HCT116 (cell line): ENCODE measurements at regions not wholly inside any gene's neighbourhood (a gene's known extent, or its start where the extent isn't known, plus 50 kb on each side); places are given as distances from the start of the nearest gene placed in this dataset.

ENCODE experiments used
- ATAC-seq: fragments of 200-7000 bp; cut with Tn5 transposase; 2 replicates; pipeline ENCODE4 v1.9.1; 2020; ENCODE audit warnings: mild to moderate bottlenecking, moderate library complexity
- BruUV-seq: library from RNA; stranded (reverse); fragments of 400-500 nt; replicated peaks from 2 replicates; lab custom pipeline; 2021; lab: Mats Ljungman, UMichigan
- CTCF ChIA-PET: fragments of 300-600 bp; sonication (Branson Sonifier 250); formaldehyde crosslinking; loops from one replicate; lab custom pipeline; 2021; ENCODE audit warnings: antibody characterized with exemption; lab: Charles Lee
- POLR2A ChIA-PET: fragments of 300-600, 350-600 bp; sonication (Branson Sonifier 250); formaldehyde crosslinking; loops from one replicate; lab custom pipeline; 2021; ENCODE audit warnings: antibody characterized with exemption; lab: Charles Lee
- RAD21 ChIA-PET, 2 experiments: fragments of 300-600 bp; sonication (Branson Sonifier 250); formaldehyde crosslinking; loops; one replicate each; lab custom pipeline; 2023; ENCODE audit warnings: low total read pairs in 2 of 2; ENCODE audit not compliant: uncharacterized antibody in 2 of 2, unreplicated experiment in 2 of 2, low non-redundant PET in 1 of 2; lab: Charles Lee
- DNase-seq: peaks from one replicate; pipeline ENCODE4 v3.0.0-alpha.2; 2010; ENCODE audit warnings: low read depth, low spot score
- H2AFZ ChIP-seq: fragments of 200-600 bp; shearing (Covaris generic), sonication (generic); 2 replicates; pipeline ENCODE4 v1.6.1; 2017; ENCODE audit warnings: low read depth, mixed run types, mixed read lengths, antibody characterized with exemption, low read length; ENCODE audit not compliant: poor library complexity, severe bottlenecking
- H3K27ac ChIP-seq: 2 replicates; pipeline ENCODE4 v1.5.1; 2012; ENCODE audit warnings: low read depth, low read length
- H3K27me3 ChIP-seq: fragments of 200-600 bp; sonication (generic); 2 replicates; pipeline ENCODE4 v1.6.1; 2016; ENCODE audit warnings: mixed run types, low read length, mixed read lengths; ENCODE audit not compliant: insufficient read depth
- H3K36me3 ChIP-seq, 2 experiments: fragments of 200-500 bp in 1 of 2; fragments of 200-600 bp in 1 of 2; sonication (Bioruptor generic) in 1 of 2; sonication (generic) in 1 of 2; 2 replicates each; pipeline versions ENCODE4 v1.5.1 to v1.6.1; 2014 to 2016; ENCODE audit warnings: low read length in 2 of 2, inconsistent platforms in 1 of 2, mixed read lengths in 1 of 2, mixed run types in 1 of 2; ENCODE audit not compliant: insufficient read depth in 2 of 2, control insufficient read depth in 1 of 2
- H3K4me1 ChIP-seq, 2 experiments: fragments of 200-600 bp in 1 of 2; sonication (generic) in 1 of 2; 2 replicates each; pipeline versions ENCODE4 v1.5.1 to v1.6.1; 2012 to 2017; ENCODE audit warnings: low read length in 2 of 2, inconsistent platforms in 1 of 2, mild to moderate bottlenecking in 1 of 2, mixed read lengths in 1 of 2, mixed run types in 1 of 2, moderate library complexity in 1 of 2; ENCODE audit not compliant: insufficient read depth in 2 of 2, control insufficient read depth in 1 of 2
- H3K4me2 ChIP-seq: fragments of 200-600 bp; sonication (generic); 2 replicates; pipeline ENCODE4 v1.6.1; 2017; ENCODE audit warnings: mixed run types, low read length, mixed read lengths
- H3K4me3 ChIP-seq, 2 experiments: fragments of 200-600 bp in 1 of 2; sonication (generic) in 1 of 2; replicated peaks in 1 of 2; 2 replicates each; pipeline ENCODE4 v1.5.1; 2011 to 2016; ENCODE audit warnings: low read length in 2 of 2, control low read depth in 1 of 2, low read depth in 1 of 2, mild to moderate bottlenecking in 1 of 2, mixed read lengths in 1 of 2, mixed run types in 1 of 2
- H3K79me2 ChIP-seq: fragments of 200-600 bp; sonication (generic); 2 replicates; pipeline ENCODE4 v1.6.1; 2017; ENCODE audit warnings: mild to moderate bottlenecking, mixed run types, low read length, moderate library complexity, mixed read lengths; ENCODE audit not compliant: insufficient read depth
- H3K9ac ChIP-seq: fragments of 200-600 bp; sonication (generic); 2 replicates; pipeline ENCODE4 v1.6.1; 2016; ENCODE audit warnings: low read length, mixed read lengths
- H3K9me2 ChIP-seq: fragments of 200-600 bp; sonication (generic), shearing (Covaris generic); 2 replicates; pipeline ENCODE4 v1.6.1; 2017; ENCODE audit warnings: mixed run types, mild to moderate bottlenecking, moderate library complexity; ENCODE audit not compliant: insufficient read depth
- H3K9me3 ChIP-seq, 2 experiments: fragments of 200-500 bp in 1 of 2; fragments of 200-600 bp in 1 of 2; sonication (Bioruptor generic) in 1 of 2; sonication (generic) in 1 of 2; 2 replicates each; pipeline ENCODE4 v1.6.1; 2014 to 2017; ENCODE audit warnings: low read length in 2 of 2, mixed read lengths in 2 of 2, inconsistent platforms in 1 of 2, low read depth in 1 of 2, mild to moderate bottlenecking in 1 of 2, mixed run types in 1 of 2, moderate library complexity in 1 of 2; ENCODE audit not compliant: control insufficient read depth in 1 of 2, insufficient read depth in 1 of 2
- H4K20me1 ChIP-seq: fragments of 200-600 bp; sonication (generic), shearing (Covaris generic); 2 replicates; pipeline ENCODE4 v1.6.1; 2017; ENCODE audit warnings: mixed run types, mild to moderate bottlenecking, moderate library complexity; ENCODE audit not compliant: insufficient read depth
- CBX3 ChIP-seq: IDR thresholded peaks from 2 replicates; pipeline ENCODE4 v1.6.1; 2012; ENCODE audit warnings: low read depth
- EGR1 ChIP-seq: IDR thresholded peaks from 2 replicates; pipeline ENCODE4 v1.6.1; 2012; ENCODE audit warnings: low read depth
- ELF1 ChIP-seq: IDR thresholded peaks from 2 replicates; pipeline ENCODE4 v1.6.1; 2012; ENCODE audit warnings: low read depth, borderline replicate concordance
- FOSL1 ChIP-seq: IDR thresholded peaks from 2 replicates; pipeline ENCODE4 v1.6.1; 2012; ENCODE audit warnings: low read depth
- POLR2A ChIP-seq: IDR thresholded peaks from 2 replicates; pipeline ENCODE4 v1.7.0; 2011; ENCODE audit warnings: borderline replicate concordance; ENCODE audit not compliant: insufficient read depth, insufficient read length; ENCODE audit errors: extremely low read depth
- SIN3A ChIP-seq: IDR thresholded peaks from 2 replicates; pipeline ENCODE4 v1.6.1; 2012; ENCODE audit warnings: low read depth
- ZNF274 ChIP-seq: fragments of 200-500 bp; sonication (Bioruptor generic); IDR thresholded peaks from 2 replicates; pipeline ENCODE4 v1.6.1; 2014; ENCODE audit warnings: mild to moderate bottlenecking, low read depth, low read length, inconsistent platforms
- intact Hi-C: fragments of 100-400 bp; cut with micrococcal nuclease; formaldehyde crosslinking; loops from 2 replicates; pipeline ENCODE4 v1.10.0; 2022
- TF ChIP-seq, protein P1 (sequence below): IDR thresholded peaks from 2 replicates; pipeline ENCODE4 v1.6.1; 2012; ENCODE audit warnings: low read depth
- TF ChIP-seq, protein P2 (sequence below), 3 experiments: fragments of 200-600 bp in 1 of 3; sonication (generic) in 1 of 3; IDR thresholded peaks in 2 of 3; conservative IDR thresholded peaks in 1 of 3; 2 replicates each; pipeline ENCODE4 v1.5.1; 2012 to 2017; ENCODE audit warnings: low read depth in 2 of 3, low read length in 2 of 3, antibody characterized with exemption in 1 of 3, borderline replicate concordance in 1 of 3, control low read depth in 1 of 3, mild to moderate bottlenecking in 1 of 3, mixed read lengths in 1 of 3, mixed run types in 1 of 3, moderate library complexity in 1 of 3; ENCODE audit not compliant: insufficient read depth in 1 of 3
- TF ChIP-seq, protein P3 (sequence below): IDR thresholded peaks from 2 replicates; pipeline ENCODE4 v1.6.1; 2012
- TF ChIP-seq, protein P4 (sequence below): IDR thresholded peaks from 2 replicates; pipeline ENCODE4 v1.6.1; 2012

DNA sequence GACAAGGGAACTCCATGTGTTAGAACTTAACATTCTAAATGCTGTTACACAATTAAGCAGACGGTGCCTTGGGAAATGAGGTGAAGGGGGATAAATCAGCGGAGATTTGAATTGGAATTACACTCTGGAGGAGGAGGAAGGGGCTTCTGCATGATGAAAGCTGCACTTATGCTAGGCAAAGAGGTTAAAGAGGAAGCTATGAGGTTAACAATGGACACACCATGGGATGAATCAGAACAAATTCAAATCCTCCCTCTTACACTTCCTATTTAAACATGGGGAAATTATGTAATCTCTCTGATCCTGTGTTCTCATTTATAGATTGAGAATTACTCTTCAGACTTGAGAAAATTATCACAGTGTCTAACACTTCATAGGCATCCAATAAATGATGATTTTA, 121.5 kb upstream of the SIX2 start:
- Histone ChIP-seq H3K4me3 (no peak overlapping the region), H3K9me3 (no peaks in the 10 kb centered on the region), H4K20me1 (no peaks in the 10 kb centered on the region), H3K27me3 (peaks cover 6% of the 10 kb centered on the region; the same call in 1 of the 2 replicates), H3K36me3 (no peaks in the 10 kb centered on the region), H3K9ac (no peak overlapping the region), H3K27ac (no peak overlapping the region), H3K9me2 (no peaks in the 10 kb centered on the region), H2AFZ (no peak overlapping the region), H3K4me2 (no peak overlapping the region), H3K4me1 (peaks cover 0 to 7% of the 10 kb centered on the region in 2 experiments; a peak in 1 of 4 replicates), H3K79me2 (no peaks in the 10 kb centered on the region)
- DNase-seq = no peak
- no TSS peak for BruUV-seq
- ChIA-PET POLR2A (no interaction called here), RAD21 (no interaction called here), CTCF (no interaction called here)
- TF ChIP-seq EGR1 = no peak
- TF ChIP-seq, protein P1, sequence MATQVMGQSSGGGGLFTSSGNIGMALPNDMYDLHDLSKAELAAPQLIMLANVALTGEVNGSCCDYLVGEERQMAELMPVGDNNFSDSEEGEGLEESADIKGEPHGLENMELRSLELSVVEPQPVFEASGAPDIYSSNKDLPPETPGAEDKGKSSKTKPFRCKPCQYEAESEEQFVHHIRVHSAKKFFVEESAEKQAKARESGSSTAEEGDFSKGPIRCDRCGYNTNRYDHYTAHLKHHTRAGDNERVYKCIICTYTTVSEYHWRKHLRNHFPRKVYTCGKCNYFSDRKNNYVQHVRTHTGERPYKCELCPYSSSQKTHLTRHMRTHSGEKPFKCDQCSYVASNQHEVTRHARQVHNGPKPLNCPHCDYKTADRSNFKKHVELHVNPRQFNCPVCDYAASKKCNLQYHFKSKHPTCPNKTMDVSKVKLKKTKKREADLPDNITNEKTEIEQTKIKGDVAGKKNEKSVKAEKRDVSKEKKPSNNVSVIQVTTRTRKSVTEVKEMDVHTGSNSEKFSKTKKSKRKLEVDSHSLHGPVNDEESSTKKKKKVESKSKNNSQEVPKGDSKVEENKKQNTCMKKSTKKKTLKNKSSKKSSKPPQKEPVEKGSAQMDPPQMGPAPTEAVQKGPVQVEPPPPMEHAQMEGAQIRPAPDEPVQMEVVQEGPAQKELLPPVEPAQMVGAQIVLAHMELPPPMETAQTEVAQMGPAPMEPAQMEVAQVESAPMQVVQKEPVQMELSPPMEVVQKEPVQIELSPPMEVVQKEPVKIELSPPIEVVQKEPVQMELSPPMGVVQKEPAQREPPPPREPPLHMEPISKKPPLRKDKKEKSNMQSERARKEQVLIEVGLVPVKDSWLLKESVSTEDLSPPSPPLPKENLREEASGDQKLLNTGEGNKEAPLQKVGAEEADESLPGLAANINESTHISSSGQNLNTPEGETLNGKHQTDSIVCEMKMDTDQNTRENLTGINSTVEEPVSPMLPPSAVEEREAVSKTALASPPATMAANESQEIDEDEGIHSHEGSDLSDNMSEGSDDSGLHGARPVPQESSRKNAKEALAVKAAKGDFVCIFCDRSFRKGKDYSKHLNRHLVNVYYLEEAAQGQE = no peak
- intact Hi-C loops = no loop called here
- no peak for ATAC-seq

DNA sequence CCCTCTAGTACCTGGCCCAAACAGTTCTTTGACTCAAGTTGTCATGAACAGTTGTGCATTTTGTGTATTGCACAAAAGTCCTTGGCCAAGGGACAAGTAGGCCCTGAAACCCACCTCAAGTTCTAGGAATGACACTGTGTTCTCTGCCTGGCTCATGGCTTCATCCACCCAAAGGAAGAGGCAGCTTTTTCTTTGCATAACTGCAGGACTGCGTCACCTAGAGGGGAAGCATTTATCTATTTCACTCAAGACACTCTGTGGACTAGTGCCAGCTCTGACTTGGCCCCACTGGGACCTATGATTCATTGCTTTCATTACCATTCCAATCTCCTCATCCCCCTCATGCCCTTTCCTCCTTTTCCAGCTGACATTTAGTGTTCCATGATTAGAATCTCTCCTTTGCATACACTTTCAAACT, 119.3 kb upstream of the SIX2 start:
- H3K27me3 ChIP-seq = no peaks in the 10 kb centered on the region
- ChIA-PET POLR2A (no interaction called here), RAD21 (no interaction called here), CTCF (no interaction called here)
- H3K4me1 ChIP-seq = peaks cover 0 to 7% of the 10 kb centered on the region in 2 experiments; a peak in 1 of 4 replicates
- H3K9me3 ChIP-seq = no peaks in the 10 kb centered on the region
- H2AFZ ChIP-seq = no peak overlapping the region
- H3K36me3 ChIP-seq = no peaks in the 10 kb centered on the region
- no peak overlapping the region for H3K27ac ChIP-seq
- no peaks in the 10 kb centered on the region for H3K79me2 ChIP-seq
- H4K20me1 ChIP-seq = no peaks in the 10 kb centered on the region
- no peaks in the 10 kb centered on the region for H3K9me2 ChIP-seq
- no peak overlapping the region for H3K9ac ChIP-seq
- ATAC-seq (no peak), DNase-seq (no peak)
- BruUV-seq = no TSS peak
- no peak overlapping the region for H3K4me2 ChIP-seq
- intact Hi-C loops = no loop called here
- no peak overlapping the region for H3K4me3 ChIP-seq
- TF ChIP-seq SIN3A (no peak), ZNF274 (no peak), FOSL1 (no peak), ELF1 (no peak), CBX3 (no peak), POLR2A (no peak)
- TF ChIP-seq, protein P1 = no peak
- TF ChIP-seq, protein P2, sequence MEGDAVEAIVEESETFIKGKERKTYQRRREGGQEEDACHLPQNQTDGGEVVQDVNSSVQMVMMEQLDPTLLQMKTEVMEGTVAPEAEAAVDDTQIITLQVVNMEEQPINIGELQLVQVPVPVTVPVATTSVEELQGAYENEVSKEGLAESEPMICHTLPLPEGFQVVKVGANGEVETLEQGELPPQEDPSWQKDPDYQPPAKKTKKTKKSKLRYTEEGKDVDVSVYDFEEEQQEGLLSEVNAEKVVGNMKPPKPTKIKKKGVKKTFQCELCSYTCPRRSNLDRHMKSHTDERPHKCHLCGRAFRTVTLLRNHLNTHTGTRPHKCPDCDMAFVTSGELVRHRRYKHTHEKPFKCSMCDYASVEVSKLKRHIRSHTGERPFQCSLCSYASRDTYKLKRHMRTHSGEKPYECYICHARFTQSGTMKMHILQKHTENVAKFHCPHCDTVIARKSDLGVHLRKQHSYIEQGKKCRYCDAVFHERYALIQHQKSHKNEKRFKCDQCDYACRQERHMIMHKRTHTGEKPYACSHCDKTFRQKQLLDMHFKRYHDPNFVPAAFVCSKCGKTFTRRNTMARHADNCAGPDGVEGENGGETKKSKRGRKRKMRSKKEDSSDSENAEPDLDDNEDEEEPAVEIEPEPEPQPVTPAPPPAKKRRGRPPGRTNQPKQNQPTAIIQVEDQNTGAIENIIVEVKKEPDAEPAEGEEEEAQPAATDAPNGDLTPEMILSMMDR (IDR thresholded peaks at IDR 0.05 in 2 of 3, conservative IDR thresholded peaks at IDR 0.05 in 1 of 3; ENCODE audit: borderline replicate concordance in 1 of 3, insufficient read depth in 1 of 3, low read depth in 2 of 3, low read length in 2 of 3) = no peak
- TF ChIP-seq, protein P3, sequence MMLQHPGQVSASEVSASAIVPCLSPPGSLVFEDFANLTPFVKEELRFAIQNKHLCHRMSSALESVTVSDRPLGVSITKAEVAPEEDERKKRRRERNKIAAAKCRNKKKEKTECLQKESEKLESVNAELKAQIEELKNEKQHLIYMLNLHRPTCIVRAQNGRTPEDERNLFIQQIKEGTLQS = no peak
- TF ChIP-seq, protein P4, sequence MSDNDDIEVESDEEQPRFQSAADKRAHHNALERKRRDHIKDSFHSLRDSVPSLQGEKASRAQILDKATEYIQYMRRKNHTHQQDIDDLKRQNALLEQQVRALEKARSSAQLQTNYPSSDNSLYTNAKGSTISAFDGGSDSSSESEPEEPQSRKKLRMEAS = no peak
